WTC11 (cell line): ENCODE measurements at regions not wholly inside any gene's neighbourhood (a gene's known extent, or its start where the extent isn't known, plus 50 kb on each side); places are given as distances from the start of the nearest gene placed in this dataset.

Experiments
- ATAC-seq: fragments of 200-7000 bp; cut with Tn5 transposase; 2 replicates; pipeline ENCODE4 v1.10.0; 2021; ENCODE audit warnings: mild to moderate bottlenecking, moderate library complexity
- CTCF ChIA-PET: fragments of 300-600 bp; sonication (Branson Sonifier 250); formaldehyde crosslinking; loops from one replicate; lab custom pipeline; 2021; ENCODE audit warnings: antibody characterized with exemption; lab: Charles Lee
- POLR2A ChIA-PET: fragments of 350-600 bp; sonication (Branson Sonifier 250); formaldehyde crosslinking; loops from one replicate; lab custom pipeline; 2021; ENCODE audit warnings: antibody characterized with exemption; lab: Charles Lee
- DNase-seq: peaks from one replicate; pipeline ENCODE4 v3.0.0; 2021; ENCODE audit warnings: low spot score
- H3K27ac Mint-ChIP-seq: 2 replicates; pipeline ENCODE4 v1.8.0; 2021; ENCODE audit warnings: mixed read lengths
- H3K27me3 Mint-ChIP-seq: 2 replicates; pipeline ENCODE4 v1.8.0; 2021; ENCODE audit warnings: low read depth, mild to moderate bottlenecking, moderate library complexity, mixed read lengths
- H3K36me3 Mint-ChIP-seq: 2 replicates; pipeline ENCODE4 v1.8.0; 2021; ENCODE audit warnings: mixed read lengths
- H3K4me1 Mint-ChIP-seq: 2 replicates; pipeline ENCODE4 v1.8.0; 2022; ENCODE audit warnings: mixed read lengths
- H3K4me3 Mint-ChIP-seq: 2 replicates; pipeline ENCODE4 v1.8.0; 2021; ENCODE audit warnings: mild to moderate bottlenecking, moderate library complexity, mixed read lengths
- H3K9me3 Mint-ChIP-seq: 2 replicates; pipeline ENCODE4 v1.8.0; 2021; ENCODE audit warnings: mixed read lengths
- ARID4B ChIP-seq: sonication (generic); formaldehyde crosslinking; IDR thresholded peaks from 2 replicates; pipeline ENCODE4 v1.8.0; 2023; ENCODE audit warnings: missing genetic modification reagents, mild to moderate bottlenecking, borderline replicate concordance
- CREM ChIP-seq: sonication (generic); formaldehyde crosslinking; IDR thresholded peaks from 2 replicates; pipeline ENCODE4 v1.8.1; 2022; ENCODE audit warnings: mild to moderate bottlenecking, missing genetic modification reagents, moderate library complexity
- EMX1 ChIP-seq: fragments of 250-450 bp; sonication (Bioruptor Pico); IDR thresholded peaks from 2 replicates; pipeline ENCODE4 v1.8.0; 2021; ENCODE audit warnings: mild to moderate bottlenecking
- FOXP1 ChIP-seq: sonication (generic); formaldehyde crosslinking; IDR thresholded peaks from 2 replicates; pipeline ENCODE4 v1.8.0; 2022; ENCODE audit warnings: missing genetic modification reagents, mild to moderate bottlenecking, moderate library complexity, borderline replicate concordance
- GTF2I ChIP-seq: fragments of 250-450 bp; sonication (Bioruptor Pico); conservative IDR thresholded peaks from 2 replicates; pipeline ENCODE4 v1.4.0; 2021; ENCODE audit warnings: mild to moderate bottlenecking
- JAZF1 ChIP-seq: fragments of 250-450 bp; sonication (Bioruptor Pico); IDR thresholded peaks from 2 replicates; pipeline ENCODE4 v1.9.0; 2021; ENCODE audit warnings: moderate library complexity, mild to moderate bottlenecking, inconsistent platforms
- KAT7 ChIP-seq: sonication (generic); formaldehyde crosslinking; IDR thresholded peaks from 2 replicates; pipeline ENCODE4 v1.8.1; 2023; ENCODE audit warnings: missing genetic modification reagents, mild to moderate bottlenecking, borderline replicate concordance
- MXD4 ChIP-seq: fragments of 250-450 bp; sonication (Bioruptor Pico); IDR thresholded peaks from 2 replicates; pipeline ENCODE4 v1.8.0; 2021; ENCODE audit warnings: mild to moderate bottlenecking, moderate library complexity, borderline replicate concordance
- NR2C2 ChIP-seq: sonication (generic); formaldehyde crosslinking; IDR thresholded peaks from 2 replicates; pipeline ENCODE4 v1.8.0; 2022; ENCODE audit warnings: mild to moderate bottlenecking, missing genetic modification reagents
- NR3C1 ChIP-seq: sonication (generic); formaldehyde crosslinking; conservative IDR thresholded peaks from 2 replicates; pipeline ENCODE4 v1.8.1; 2023; ENCODE audit warnings: low read depth, mild to moderate bottlenecking, missing genetic modification reagents
- PREB ChIP-seq: sonication (generic); formaldehyde crosslinking; IDR thresholded peaks from 2 replicates; pipeline ENCODE4 v1.8.1; 2022; ENCODE audit warnings: mild to moderate bottlenecking, missing genetic modification reagents, moderate library complexity, borderline replicate concordance
- SP1 ChIP-seq: sonication (generic); formaldehyde crosslinking; conservative IDR thresholded peaks from 2 replicates; pipeline ENCODE4 v1.8.1; 2022; ENCODE audit warnings: missing genetic modification reagents
- ZNF317 ChIP-seq: sonication (generic); formaldehyde crosslinking; IDR thresholded peaks from 2 replicates; pipeline ENCODE4 v1.8.1; 2023; ENCODE audit warnings: low read depth, mild to moderate bottlenecking, moderate library complexity, missing genetic modification reagents, borderline replicate concordance
- ZNF396 ChIP-seq: fragments of 250-450 bp; sonication (Bioruptor Pico); IDR thresholded peaks from 2 replicates; pipeline ENCODE4 v1.8.0; 2021; ENCODE audit warnings: mild to moderate bottlenecking, moderate library complexity, borderline replicate concordance
- TF ChIP-seq, protein P1 (sequence below): sonication (generic); formaldehyde crosslinking; IDR thresholded peaks from 2 replicates; pipeline ENCODE4 v1.8.1; 2023; ENCODE audit warnings: mild to moderate bottlenecking, missing genetic modification reagents, moderate library complexity
- TF ChIP-seq, protein P2 (sequence below): sonication (generic); formaldehyde crosslinking; IDR thresholded peaks from 2 replicates; pipeline ENCODE4 v1.8.0; 2022; ENCODE audit warnings: mild to moderate bottlenecking, missing genetic modification reagents
- TF ChIP-seq, protein P3 (sequence below): sonication (generic); formaldehyde crosslinking; IDR thresholded peaks from 2 replicates; pipeline ENCODE4 v1.8.0; 2022; ENCODE audit warnings: mild to moderate bottlenecking, missing genetic modification reagents
- TF ChIP-seq, protein P4 (sequence below): fragments of 250-450 bp; sonication (Bioruptor Pico); IDR thresholded peaks from 2 replicates; pipeline ENCODE4 v1.9.0; 2021; ENCODE audit warnings: mild to moderate bottlenecking

GRCh38 chr18:42444349-42444748 lies 489.3 kb downstream of the PIK3C3 start:
- Mint-ChIP-seq H3K9me3 (peaks cover 57% of the 10 kb centered on the region), H3K27ac (no peak overlapping the region), H3K27me3 (no peaks in the 10 kb centered on the region), H3K4me3 (no peak overlapping the region), H3K4me1 (peaks cover 9% of the 10 kb centered on the region), H3K36me3 (peaks cover 39% of the 10 kb centered on the region)
- DNase-seq (no peak), ATAC-seq (no peak)
- ChIA-PET CTCF (no interaction called here), POLR2A (no interaction called here)
- TF ChIP-seq CREM (CRISPR knock-in tag) (no peak), MXD4 (CRISPR knock-in tag) (no peak), GTF2I (no peak), PREB (CRISPR knock-in tag) (no peak), EMX1 (no peak), FOXP1 (CRISPR knock-in tag) (no peak), ZNF396 (CRISPR knock-in tag) (no peak), ZNF317 (no peak), SP1 (CRISPR knock-in tag) (no peak)

GRCh38 chr18:42445359-42445758 lies 490.3 kb downstream of the PIK3C3 start:
- no peak overlapping the region for H3K4me3 Mint-ChIP-seq
- no peak overlapping the region for H3K27ac Mint-ChIP-seq
- peaks cover 55% of the 10 kb centered on the region for H3K9me3 Mint-ChIP-seq
- ChIA-PET POLR2A (no interaction called here), CTCF (no interaction called here)
- H3K36me3 Mint-ChIP-seq, result peaks cover 40% of the 10 kb centered on the region
- H3K4me1 Mint-ChIP-seq, result peaks cover 9% of the 10 kb centered on the region
- DNase-seq (no peak), ATAC-seq (no peak)
- TF ChIP-seq, protein P1, sequence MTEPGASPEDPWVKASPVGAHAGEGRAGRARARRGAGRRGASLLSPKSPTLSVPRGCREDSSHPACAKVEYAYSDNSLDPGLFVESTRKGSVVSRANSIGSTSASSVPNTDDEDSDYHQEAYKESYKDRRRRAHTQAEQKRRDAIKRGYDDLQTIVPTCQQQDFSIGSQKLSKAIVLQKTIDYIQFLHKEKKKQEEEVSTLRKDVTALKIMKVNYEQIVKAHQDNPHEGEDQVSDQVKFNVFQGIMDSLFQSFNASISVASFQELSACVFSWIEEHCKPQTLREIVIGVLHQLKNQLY (CRISPR knock-in tag), result no peak
- TF ChIP-seq, protein P2, sequence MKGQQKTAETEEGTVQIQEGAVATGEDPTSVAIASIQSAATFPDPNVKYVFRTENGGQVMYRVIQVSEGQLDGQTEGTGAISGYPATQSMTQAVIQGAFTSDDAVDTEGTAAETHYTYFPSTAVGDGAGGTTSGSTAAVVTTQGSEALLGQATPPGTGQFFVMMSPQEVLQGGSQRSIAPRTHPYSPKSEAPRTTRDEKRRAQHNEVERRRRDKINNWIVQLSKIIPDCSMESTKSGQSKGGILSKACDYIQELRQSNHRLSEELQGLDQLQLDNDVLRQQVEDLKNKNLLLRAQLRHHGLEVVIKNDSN (CRISPR knock-in tag), result no peak
- no peak for TF ChIP-seq NR2C2 (CRISPR knock-in tag)
- TF ChIP-seq, protein P3, sequence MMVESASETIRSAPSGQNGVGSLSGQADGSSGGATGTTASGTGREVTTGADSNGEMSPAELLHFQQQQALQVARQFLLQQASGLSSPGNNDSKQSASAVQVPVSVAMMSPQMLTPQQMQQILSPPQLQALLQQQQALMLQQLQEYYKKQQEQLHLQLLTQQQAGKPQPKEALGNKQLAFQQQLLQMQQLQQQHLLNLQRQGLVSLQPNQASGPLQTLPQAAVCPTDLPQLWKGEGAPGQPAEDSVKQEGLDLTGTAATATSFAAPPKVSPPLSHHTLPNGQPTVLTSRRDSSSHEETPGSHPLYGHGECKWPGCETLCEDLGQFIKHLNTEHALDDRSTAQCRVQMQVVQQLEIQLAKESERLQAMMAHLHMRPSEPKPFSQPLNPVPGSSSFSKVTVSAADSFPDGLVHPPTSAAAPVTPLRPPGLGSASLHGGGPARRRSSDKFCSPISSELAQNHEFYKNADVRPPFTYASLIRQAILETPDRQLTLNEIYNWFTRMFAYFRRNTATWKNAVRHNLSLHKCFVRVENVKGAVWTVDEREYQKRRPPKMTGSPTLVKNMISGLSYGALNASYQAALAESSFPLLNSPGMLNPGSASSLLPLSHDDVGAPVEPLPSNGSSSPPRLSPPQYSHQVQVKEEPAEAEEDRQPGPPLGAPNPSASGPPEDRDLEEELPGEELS (CRISPR knock-in tag), result no peak
- TF ChIP-seq, protein P4, sequence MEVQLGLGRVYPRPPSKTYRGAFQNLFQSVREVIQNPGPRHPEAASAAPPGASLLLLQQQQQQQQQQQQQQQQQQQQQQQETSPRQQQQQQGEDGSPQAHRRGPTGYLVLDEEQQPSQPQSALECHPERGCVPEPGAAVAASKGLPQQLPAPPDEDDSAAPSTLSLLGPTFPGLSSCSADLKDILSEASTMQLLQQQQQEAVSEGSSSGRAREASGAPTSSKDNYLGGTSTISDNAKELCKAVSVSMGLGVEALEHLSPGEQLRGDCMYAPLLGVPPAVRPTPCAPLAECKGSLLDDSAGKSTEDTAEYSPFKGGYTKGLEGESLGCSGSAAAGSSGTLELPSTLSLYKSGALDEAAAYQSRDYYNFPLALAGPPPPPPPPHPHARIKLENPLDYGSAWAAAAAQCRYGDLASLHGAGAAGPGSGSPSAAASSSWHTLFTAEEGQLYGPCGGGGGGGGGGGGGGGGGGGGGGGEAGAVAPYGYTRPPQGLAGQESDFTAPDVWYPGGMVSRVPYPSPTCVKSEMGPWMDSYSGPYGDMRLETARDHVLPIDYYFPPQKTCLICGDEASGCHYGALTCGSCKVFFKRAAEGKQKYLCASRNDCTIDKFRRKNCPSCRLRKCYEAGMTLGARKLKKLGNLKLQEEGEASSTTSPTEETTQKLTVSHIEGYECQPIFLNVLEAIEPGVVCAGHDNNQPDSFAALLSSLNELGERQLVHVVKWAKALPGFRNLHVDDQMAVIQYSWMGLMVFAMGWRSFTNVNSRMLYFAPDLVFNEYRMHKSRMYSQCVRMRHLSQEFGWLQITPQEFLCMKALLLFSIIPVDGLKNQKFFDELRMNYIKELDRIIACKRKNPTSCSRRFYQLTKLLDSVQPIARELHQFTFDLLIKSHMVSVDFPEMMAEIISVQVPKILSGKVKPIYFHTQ, result no peak
- TF ChIP-seq JAZF1 (CRISPR knock-in tag), result no peak
- TF ChIP-seq ARID4B, result no peak
- no peak for TF ChIP-seq KAT7 (CRISPR knock-in tag)
- no peak for TF ChIP-seq ZNF396 (CRISPR knock-in tag)
- TF ChIP-seq NR3C1, result no peak
- TF ChIP-seq, all 79 proteins: peak for 0
- no peaks in the 10 kb centered on the region for H3K27me3 Mint-ChIP-seq
